PC-9 (cell line): ENCODE measurements at regions not wholly inside any gene's neighbourhood (a gene's known extent, or its start where the extent isn't known, plus 50 kb on each side); places are given as distances from the start of the nearest gene placed in this dataset.

ENCODE experiments used
- BruUV-seq: library from RNA; stranded (reverse); fragments of 400-500 nt; replicated peaks from 2 replicates; lab custom pipeline; 2021; lab: Mats Ljungman, UMichigan
- CTCF ChIA-PET: fragments of 300-600 bp; sonication (Branson Sonifier 250); formaldehyde crosslinking; loops from one replicate; lab custom pipeline; 2022; ENCODE audit warnings: antibody characterized with exemption; lab: Charles Lee
- POLR2A ChIA-PET: fragments of 300-600 bp; sonication (Branson Sonifier 250); formaldehyde crosslinking; loops from one replicate; lab custom pipeline; 2022; ENCODE audit warnings: antibody characterized with exemption; ENCODE audit not compliant: unreplicated experiment; lab: Charles Lee
- DNase-seq, 2 experiments: peaks; one replicate each; pipeline versions ENCODE4 v3.0.0 to v3.0.0-alpha.2; 2015 to 2022; ENCODE audit warnings: mixed read lengths in 1 of 2
- H2AFZ ChIP-seq: fragments of 200-600 bp; sonication (generic); 2 replicates; pipeline ENCODE4 v1.8.1; 2017; ENCODE audit warnings: antibody characterized with exemption
- H3F3A ChIP-seq: fragments of 200-600 bp; sonication (generic); 2 replicates; pipeline ENCODE4 v1.8.1; 2017; ENCODE audit warnings: antibody characterized with exemption, mild to moderate bottlenecking, low read depth; ENCODE audit not compliant: insufficient read depth
- H3K27ac ChIP-seq: fragments of 200-600 bp; sonication (generic); 2 replicates; pipeline ENCODE4 v1.6.1; 2016; ENCODE audit warnings: mixed run types
- H3K27me3 ChIP-seq: fragments of 200-600 bp; sonication (generic); 2 replicates; pipeline ENCODE4 v1.6.1; 2016; ENCODE audit warnings: low read depth, mixed run types; ENCODE audit not compliant: insufficient read depth
- H3K36me3 ChIP-seq: fragments of 200-600 bp; sonication (generic); 2 replicates; pipeline ENCODE4 v1.6.1; 2016; ENCODE audit warnings: low read depth, mixed run types
- H3K4me1 ChIP-seq: fragments of 200-600 bp; sonication (generic); replicated peaks from 2 replicates; pipeline ENCODE4 v1.6.1; 2016; ENCODE audit warnings: mixed run types; ENCODE audit not compliant: insufficient read depth
- H3K4me2 ChIP-seq: fragments of 200-600 bp; sonication (generic); 2 replicates; pipeline ENCODE4 v1.6.1; 2017; ENCODE audit warnings: mixed run types
- H3K4me3 ChIP-seq: fragments of 200-600 bp; sonication (generic); 2 replicates; pipeline ENCODE4 v1.6.1; 2016; ENCODE audit warnings: mixed run types
- H3K79me2 ChIP-seq: fragments of 200-600 bp; sonication (generic); 2 replicates; pipeline ENCODE4 v1.6.1; 2017; ENCODE audit warnings: low read depth, mixed run types
- H3K9me2 ChIP-seq: fragments of 200-600 bp; sonication (generic); 2 replicates; pipeline ENCODE4 v1.8.1; 2017; ENCODE audit warnings: mild to moderate bottlenecking; ENCODE audit not compliant: insufficient read depth
- H3K9me3 ChIP-seq: fragments of 200-600 bp; sonication (generic); 2 replicates; pipeline ENCODE4 v1.8.1; 2016; ENCODE audit warnings: low read depth; ENCODE audit not compliant: insufficient read depth
- H4K20me1 ChIP-seq: fragments of 200-600 bp; sonication (generic); 2 replicates; pipeline ENCODE4 v1.8.1; 2017; ENCODE audit not compliant: insufficient read depth
- EZH2 ChIP-seq: fragments of 200-600 bp; sonication (generic); IDR thresholded peaks from 2 replicates; pipeline ENCODE4 v1.8.0; 2017; ENCODE audit warnings: antibody characterized with exemption, low read depth
- intact Hi-C: fragments of 100-400 bp; cut with micrococcal nuclease; formaldehyde crosslinking; loops from one replicate; pipeline ENCODE4 v1.10.0; 2022; ENCODE audit not compliant: unreplicated experiment
- TF ChIP-seq, protein P1 (sequence below): fragments of 200-600 bp; sonication (generic); conservative IDR thresholded peaks from 2 replicates; pipeline ENCODE4 v1.6.1; 2017; ENCODE audit warnings: mixed run types, antibody characterized with exemption, mild to moderate bottlenecking, moderate library complexity

GRCh38 chr7:28296571-28297483 is 115.5 kb upstream of the CREB5 start:
- H3K4me2 ChIP-seq, result no peak overlapping the region
- H3F3A ChIP-seq, result peaks cover 10% of the 10 kb centered on the region
- no peak overlapping the region for H2AFZ ChIP-seq
- no peaks in the 10 kb centered on the region for H3K9me2 ChIP-seq
- H3K27me3 ChIP-seq, result no peaks in the 10 kb centered on the region
- peaks cover 30% of the 10 kb centered on the region for H3K4me1 ChIP-seq
- intact Hi-C loops, result loop anchor here (5.0 kb wide), 1 partner anchor 330 kb away; no protein-coding TSS in a partner anchor
- CTCF ChIA-PET, result no interaction called here
- H3K27ac ChIP-seq, result no peak overlapping the region
- H3K79me2 ChIP-seq, result no peaks in the 10 kb centered on the region
- POLR2A ChIA-PET, result no interaction called here
- no peaks in the 10 kb centered on the region for H3K36me3 ChIP-seq
- no peak overlapping the region for H3K4me3 ChIP-seq
- DNase-seq, result peak in 1 of 2 experiments; percentile 6
- H4K20me1 ChIP-seq, result no peaks in the 10 kb centered on the region
- no peaks in the 10 kb centered on the region for H3K9me3 ChIP-seq
- TF ChIP-seq EZH2, result no peak
- TF ChIP-seq, protein P1, sequence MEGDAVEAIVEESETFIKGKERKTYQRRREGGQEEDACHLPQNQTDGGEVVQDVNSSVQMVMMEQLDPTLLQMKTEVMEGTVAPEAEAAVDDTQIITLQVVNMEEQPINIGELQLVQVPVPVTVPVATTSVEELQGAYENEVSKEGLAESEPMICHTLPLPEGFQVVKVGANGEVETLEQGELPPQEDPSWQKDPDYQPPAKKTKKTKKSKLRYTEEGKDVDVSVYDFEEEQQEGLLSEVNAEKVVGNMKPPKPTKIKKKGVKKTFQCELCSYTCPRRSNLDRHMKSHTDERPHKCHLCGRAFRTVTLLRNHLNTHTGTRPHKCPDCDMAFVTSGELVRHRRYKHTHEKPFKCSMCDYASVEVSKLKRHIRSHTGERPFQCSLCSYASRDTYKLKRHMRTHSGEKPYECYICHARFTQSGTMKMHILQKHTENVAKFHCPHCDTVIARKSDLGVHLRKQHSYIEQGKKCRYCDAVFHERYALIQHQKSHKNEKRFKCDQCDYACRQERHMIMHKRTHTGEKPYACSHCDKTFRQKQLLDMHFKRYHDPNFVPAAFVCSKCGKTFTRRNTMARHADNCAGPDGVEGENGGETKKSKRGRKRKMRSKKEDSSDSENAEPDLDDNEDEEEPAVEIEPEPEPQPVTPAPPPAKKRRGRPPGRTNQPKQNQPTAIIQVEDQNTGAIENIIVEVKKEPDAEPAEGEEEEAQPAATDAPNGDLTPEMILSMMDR, result peak; percentile 70
- BruUV-seq, result no TSS peak

GRCh38 chr7:28297801-28298459 is 114.4 kb upstream of the CREB5 start:
- no peak overlapping the region for H3K4me2 ChIP-seq
- H3K9me3 ChIP-seq, result no peaks in the 10 kb centered on the region
- ChIA-PET POLR2A (no interaction called here), CTCF (no interaction called here)
- no peaks in the 10 kb centered on the region for H3K27me3 ChIP-seq
- no peak overlapping the region for H2AFZ ChIP-seq
- peaks cover 10% of the 10 kb centered on the region for H3F3A ChIP-seq
- H4K20me1 ChIP-seq, result no peaks in the 10 kb centered on the region
- H3K9me2 ChIP-seq, result no peaks in the 10 kb centered on the region
- TF ChIP-seq, protein P1, result no peak
- TF ChIP-seq EZH2, result no peak
- BruUV-seq, result no TSS peak
- H3K79me2 ChIP-seq, result no peaks in the 10 kb centered on the region
- H3K4me3 ChIP-seq, result no peak overlapping the region
- no peak overlapping the region for H3K27ac ChIP-seq
- peaks cover 24% of the 10 kb centered on the region for H3K4me1 ChIP-seq
- no peak for DNase-seq
- intact Hi-C loops, result loop anchor here (5.0 kb wide), 1 partner anchor 329 kb away; no protein-coding TSS in a partner anchor
- no peaks in the 10 kb centered on the region for H3K36me3 ChIP-seq

DNA sequence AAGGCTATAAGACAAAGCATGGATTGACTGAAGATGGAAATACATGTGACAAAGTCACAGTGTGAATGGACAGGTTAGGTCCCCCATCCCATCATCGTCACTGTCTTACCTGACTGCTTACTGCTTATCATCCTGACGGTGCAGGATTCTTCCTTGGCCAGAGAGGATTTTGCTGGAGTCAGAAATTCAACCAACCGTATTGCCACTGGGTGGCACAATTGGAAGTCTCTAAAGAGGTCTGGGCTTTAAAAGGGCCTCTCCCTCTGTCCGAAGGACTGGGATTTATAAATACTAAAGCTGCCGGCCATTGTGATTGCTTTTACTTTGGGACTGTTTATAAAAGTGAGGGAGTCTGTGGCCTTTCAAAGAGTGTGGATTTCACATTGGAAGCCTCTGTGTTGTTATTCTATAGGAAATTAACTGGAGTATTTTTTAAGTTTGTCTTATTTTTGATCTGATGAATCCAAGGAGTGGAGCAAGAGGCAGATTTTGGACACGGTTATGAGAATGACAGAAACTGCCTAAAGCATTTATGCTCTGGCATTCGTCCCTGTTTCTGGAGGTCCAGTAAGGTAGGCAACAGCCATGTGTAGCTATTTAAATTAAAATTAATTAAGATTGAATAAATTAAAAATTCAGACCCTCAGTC is 113.3 kb upstream of the CREB5 start:
- POLR2A ChIA-PET, result no interaction called here
- TF ChIP-seq, protein P1, result peak; percentile 75
- no peak for TF ChIP-seq EZH2
- no peaks in the 10 kb centered on the region for H3K9me2 ChIP-seq
- H3K79me2 ChIP-seq, result no peaks in the 10 kb centered on the region
- no peaks in the 10 kb centered on the region for H3K36me3 ChIP-seq
- H3F3A ChIP-seq, result no peaks in the 10 kb centered on the region
- H3K27me3 ChIP-seq, result no peaks in the 10 kb centered on the region
- peaks cover 14% of the 10 kb centered on the region for H3K4me1 ChIP-seq
- CTCF ChIA-PET, result no interaction called here
- H3K4me3 ChIP-seq, result no peak overlapping the region
- H3K27ac ChIP-seq, result no peak overlapping the region
- intact Hi-C loops, result loop anchor here (1.0 to 5.0 kb wide), 2 partner anchors 328 to 555 kb away; no protein-coding TSS in a partner anchor
- BruUV-seq, result no TSS peak
- H4K20me1 ChIP-seq, result no peaks in the 10 kb centered on the region
- peak; percentile 27 to 52 for DNase-seq
- H2AFZ ChIP-seq, result 0 out of 2 replicates have a peak overlapping the region, but pooled peaks have one; percentile 55
- no peak overlapping the region for H3K4me2 ChIP-seq
- no peaks in the 10 kb centered on the region for H3K9me3 ChIP-seq
